Sigmoid colon (tissue), 6 donors: ENCODE measurements at regions not wholly inside any gene's neighbourhood (a gene's known extent, or its start where the extent isn't known, plus 50 kb on each side); places are given as distances from the start of the nearest gene placed in this dataset.

ENCODE experiments used
- DNase-seq: peaks from one replicate; pipeline ENCODE4 v3.0.0-alpha.2; 2019
- H3K27ac ChIP-seq, 4 donors: fragments of 200-600 bp; sonication (generic); one replicate each; pipeline ENCODE4 v1.5.1; 2016 to 2019; ENCODE audit warnings: mild to moderate bottlenecking in 1 of 4
- H3K27me3 ChIP-seq, 3 donors: fragments of 200-600 bp; sonication (generic); one replicate each; pipeline ENCODE4 v1.5.1; 2019; ENCODE audit warnings: mild to moderate bottlenecking in 1 of 3
- H3K36me3 ChIP-seq, 4 donors: fragments of 200-600 bp; sonication (generic); one replicate each; pipeline ENCODE4 v1.5.1; 2016 to 2019
- H3K4me1 ChIP-seq, 4 donors: fragments of 200-600 bp; sonication (generic); one replicate each; pipeline ENCODE4 v1.5.1; 2017 to 2019
- H3K4me3 ChIP-seq, 4 donors: fragments of 200-600 bp; sonication (generic); one replicate each; pipeline ENCODE4 v1.5.1; 2017 to 2019; ENCODE audit warnings: mild to moderate bottlenecking in 2 of 4, moderate library complexity in 1 of 4
- H3K9me3 ChIP-seq, 4 donors: fragments of 200-600 bp in 3 of 4; sonication (generic) in 3 of 4; one replicate each; pipeline versions ENCODE4 v1.5.1 to v1.6.1; 2013 to 2019
- CTCF ChIP-seq, 4 experiments: fragments of 450-650 bp in 3 of 4; fragments of 200-600 bp in 1 of 4; IDR thresholded peaks; one replicate each; pipeline ENCODE4 v1.5.1; 2016 to 2019; ENCODE audit warnings: antibody characterized with exemption in 4 of 4, mild to moderate bottlenecking in 3 of 4, moderate library complexity in 2 of 4
- EP300 ChIP-seq, 4 donors: sonication (generic); formaldehyde crosslinking; IDR thresholded peaks; one replicate each; pipeline ENCODE4 v1.6.1; 2017; ENCODE audit warnings: antibody characterized with exemption in 4 of 4
- POLR2A ChIP-seq, 2 donors: fragments of 450-650 bp; IDR thresholded peaks; one replicate each; pipeline ENCODE4 v1.6.1; 2016; ENCODE audit warnings: antibody characterized with exemption in 2 of 2, mild to moderate bottlenecking in 2 of 2, moderate library complexity in 2 of 2
- POLR2AphosphoS5 ChIP-seq, 4 donors: sonication (generic); formaldehyde crosslinking; IDR thresholded peaks; one replicate each; pipeline ENCODE4 v1.6.1; 2017; ENCODE audit warnings: antibody characterized with exemption in 4 of 4
- WGBS, 2 donors: extraction: QIAGEN DNeasy Blood & Tissue Kit; methylation state at CpG; one replicate each; pipeline ENCODE4 v1.1.7; 2013; 5-methylcytosine and 5-hydroxymethylcytosine counted together
- intact Hi-C: fragments of 100-400 bp; cut with DNase I; formaldehyde crosslinking; loops from one replicate; pipeline ENCODE4 v1.15.1; 2023
- donor health status: healthy with polysubstance abuse.
- donor health status: healthy.

- DNase-seq = no peak
- 74 to 78% methylated on average over 3 of the region's 3 CpGs for WGBS, 2 donors
- intact Hi-C loops = no loop called here
- TF ChIP-seq EP300 (IDR thresholded peaks at IDR 0.05) = no peak
- TF ChIP-seq CTCF (IDR thresholded peaks at IDR 0.05) = no peak
- no peak for TF ChIP-seq POLR2A (IDR thresholded peaks at IDR 0.05)
- no peak for TF ChIP-seq POLR2AphosphoS5 (IDR thresholded peaks at IDR 0.05)
- Histone ChIP-seq H3K9me3 (no peaks in the 10 kb centered on the region), H3K36me3 (no peaks in the 10 kb centered on the region), H3K27ac (no peak overlapping the region), H3K4me1 (no peaks in the 10 kb centered on the region), H3K4me3 (no peak overlapping the region), H3K27me3 (no peaks in the 10 kb centered on the region)
Measured at GRCh38 chr4:129193357-129194100, 97.6 kb downstream of the C4orf33 start.

GRCh38 chr4:129208481-129208880 lies 112.5 kb downstream of the C4orf33 start:
- WGBS, 2 donors = 81 to 87% methylated on average over 3 of the region's 3 CpGs
- Histone ChIP-seq H3K9me3 (no peaks in the 10 kb centered on the region), H3K27ac (no peak overlapping the region), H3K36me3 (no peaks in the 10 kb centered on the region), H3K4me3 (no peak overlapping the region), H3K27me3 (no peaks in the 10 kb centered on the region), H3K4me1 (no peaks in the 10 kb centered on the region)
- intact Hi-C loops = no loop called here
- no peak for DNase-seq
- TF ChIP-seq POLR2A (IDR thresholded peaks at IDR 0.05) (no peak), CTCF (IDR thresholded peaks at IDR 0.05) (no peak), POLR2AphosphoS5 (IDR thresholded peaks at IDR 0.05) (no peak), EP300 (IDR thresholded peaks at IDR 0.05) (no peak)

- no peaks in the 10 kb centered on the region for H3K4me1 ChIP-seq
- no peaks in the 10 kb centered on the region for H3K9me3 ChIP-seq
- WGBS, 2 donors = 21 to 78% methylated on average over 1 of the region's 1 CpG
- H3K27ac ChIP-seq = no peak overlapping the region
- TF ChIP-seq POLR2A (IDR thresholded peaks at IDR 0.05) (no peak), POLR2AphosphoS5 (IDR thresholded peaks at IDR 0.05) (no peak), EP300 (IDR thresholded peaks at IDR 0.05) (no peak), CTCF (IDR thresholded peaks at IDR 0.05) (no peak)
- H3K27me3 ChIP-seq = no peaks in the 10 kb centered on the region
- intact Hi-C loops = no loop called here
- DNase-seq = no peak
- no peak overlapping the region for H3K4me3 ChIP-seq
- no peaks in the 10 kb centered on the region for H3K36me3 ChIP-seq
Measured at GRCh38 chr4:129213692-129214091, 117.7 kb downstream of the C4orf33 start.

GRCh38 chr4:129218360-129218759 lies 122.4 kb downstream of the C4orf33 start:
- Histone ChIP-seq H3K4me1 (no peaks in the 10 kb centered on the region), H3K36me3 (no peaks in the 10 kb centered on the region), H3K27me3 (no peaks in the 10 kb centered on the region), H3K27ac (no peak overlapping the region), H3K9me3 (no peaks in the 10 kb centered on the region), H3K4me3 (no peak overlapping the region)
- TF ChIP-seq CTCF (IDR thresholded peaks at IDR 0.05) = no peak
- no peak for TF ChIP-seq POLR2A (IDR thresholded peaks at IDR 0.05)
- no peak for TF ChIP-seq EP300 (IDR thresholded peaks at IDR 0.05)
- TF ChIP-seq POLR2AphosphoS5 (IDR thresholded peaks at IDR 0.05) = no peak
- 16 to 53% methylated on average over 4 of the region's 4 CpGs for WGBS, 2 donors
- intact Hi-C loops = no loop called here
- no peak for DNase-seq

GRCh38 chr4:129218897-129219296 lies 122.9 kb downstream of the C4orf33 start:
- H3K4me3 ChIP-seq = no peak overlapping the region

More at GRCh38 chr4:129218897-129219296, 122.9 kb downstream of the C4orf33 start:
- Histone ChIP-seq H3K9me3 (no peaks in the 10 kb centered on the region), H3K36me3 (no peaks in the 10 kb centered on the region), H3K27ac (no peak overlapping the region), H3K4me1 (no peaks in the 10 kb centered on the region), H3K27me3 (no peaks in the 10 kb centered on the region)
- DNase-seq = no peak
- 91 to 92% methylated on average over 1 of the region's 1 CpG for WGBS, 2 donors
- TF ChIP-seq POLR2A (IDR thresholded peaks at IDR 0.05) (no peak), CTCF (IDR thresholded peaks at IDR 0.05) (no peak), POLR2AphosphoS5 (IDR thresholded peaks at IDR 0.05) (no peak), EP300 (IDR thresholded peaks at IDR 0.05) (no peak)
- intact Hi-C loops = no loop called here
